Fibroblast of skin of back (primary cell): ENCODE measurements at regions not wholly inside any gene's neighbourhood (a gene's known extent, or its start where the extent isn't known, plus 50 kb on each side); places are given as distances from the start of the nearest gene placed in this dataset.
"Not testable (repeated sequence)": the region's sequence is repeated elsewhere in the genome, so short reads cannot be mapped to it uniquely, and the experiment has no call there.

Experiments used
- DNase-seq: peaks from one replicate; pipeline ENCODE4 v3.0.0-alpha.2; 2013

DNA sequence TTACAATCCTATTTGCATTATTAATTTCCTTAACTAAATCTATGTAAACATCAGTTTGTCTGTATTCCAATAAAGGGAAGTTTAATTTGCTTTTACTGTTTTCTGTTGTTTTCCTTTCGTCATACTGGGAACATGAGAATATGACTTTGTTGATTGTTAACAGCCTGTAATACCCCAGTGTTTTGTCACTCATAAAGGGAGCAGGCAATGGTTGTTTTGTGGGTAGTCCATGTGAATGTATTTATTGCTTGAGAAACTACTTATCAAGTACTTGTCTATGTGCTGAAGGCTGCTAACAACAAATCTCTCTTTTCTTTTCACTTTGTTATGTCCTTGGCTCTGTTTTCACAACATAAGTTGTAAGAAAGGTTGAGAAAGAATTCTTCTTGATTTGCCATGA lies 1070.2 kb upstream of the ACO1 start:
- no peak for DNase-seq

DNA sequence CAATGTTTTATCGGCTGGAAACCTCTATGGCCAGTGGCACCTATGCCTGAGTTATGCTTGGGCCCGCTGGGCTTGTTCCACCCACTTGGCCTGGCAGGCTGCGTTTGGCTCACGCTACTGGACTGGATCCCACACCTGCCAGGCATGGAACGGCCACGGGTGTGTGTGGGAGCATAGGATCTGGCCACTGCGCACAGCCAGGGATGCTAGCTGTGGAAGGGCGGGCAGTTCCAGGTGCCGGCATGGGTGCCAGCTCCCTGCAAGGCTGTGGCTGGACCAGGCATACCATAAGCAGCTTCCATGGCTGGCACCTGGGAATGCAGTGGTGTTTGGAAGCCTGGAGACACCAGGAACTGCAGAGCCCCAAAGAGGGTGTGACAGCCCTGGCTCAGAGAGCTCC lies 1063.9 kb upstream of the ACO1 start:
- no peak for DNase-seq

DNA sequence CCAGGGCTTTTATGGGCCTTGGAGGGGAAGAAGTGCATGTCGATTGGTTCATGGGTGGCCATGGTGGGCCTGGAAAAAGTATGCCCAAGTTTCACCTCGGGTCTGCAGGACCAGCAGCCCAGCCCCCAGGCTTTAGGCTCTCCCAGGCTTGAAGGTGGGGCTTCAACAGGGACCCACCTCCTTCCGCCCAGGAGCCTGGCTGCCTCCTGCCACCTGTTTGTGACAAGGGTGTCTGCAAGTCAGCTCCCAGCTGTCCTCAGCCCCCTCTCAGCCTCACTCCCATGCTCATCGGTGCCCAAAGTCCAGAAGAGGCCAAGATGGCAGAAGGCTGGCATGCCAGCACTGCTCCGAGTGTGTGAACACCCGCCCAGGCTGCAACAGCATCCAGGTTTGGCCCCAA lies 1063.2 kb upstream of the ACO1 start:
- DNase-seq = no peak

DNA sequence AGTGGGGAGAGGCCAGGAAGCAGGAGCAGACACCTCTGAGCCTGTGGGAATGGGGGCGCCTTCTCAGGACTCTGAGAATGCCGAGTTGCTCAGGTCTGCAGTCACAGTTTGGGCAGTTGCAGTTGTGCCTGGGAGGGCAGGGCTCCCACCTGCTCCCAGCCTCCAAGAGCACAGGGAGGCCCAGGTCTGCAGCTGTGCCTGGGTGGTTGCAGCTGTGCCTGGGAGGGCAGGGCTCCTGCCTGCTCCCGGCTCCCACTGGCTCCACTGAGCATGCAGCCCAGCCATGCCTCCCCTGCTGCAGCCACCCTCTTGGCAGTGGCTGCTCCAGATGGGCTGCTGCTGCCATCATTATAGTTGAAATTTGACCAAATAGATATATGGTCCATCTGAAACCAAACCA lies 1062.8 kb upstream of the ACO1 start:
- DNase-seq = no peak

DNA sequence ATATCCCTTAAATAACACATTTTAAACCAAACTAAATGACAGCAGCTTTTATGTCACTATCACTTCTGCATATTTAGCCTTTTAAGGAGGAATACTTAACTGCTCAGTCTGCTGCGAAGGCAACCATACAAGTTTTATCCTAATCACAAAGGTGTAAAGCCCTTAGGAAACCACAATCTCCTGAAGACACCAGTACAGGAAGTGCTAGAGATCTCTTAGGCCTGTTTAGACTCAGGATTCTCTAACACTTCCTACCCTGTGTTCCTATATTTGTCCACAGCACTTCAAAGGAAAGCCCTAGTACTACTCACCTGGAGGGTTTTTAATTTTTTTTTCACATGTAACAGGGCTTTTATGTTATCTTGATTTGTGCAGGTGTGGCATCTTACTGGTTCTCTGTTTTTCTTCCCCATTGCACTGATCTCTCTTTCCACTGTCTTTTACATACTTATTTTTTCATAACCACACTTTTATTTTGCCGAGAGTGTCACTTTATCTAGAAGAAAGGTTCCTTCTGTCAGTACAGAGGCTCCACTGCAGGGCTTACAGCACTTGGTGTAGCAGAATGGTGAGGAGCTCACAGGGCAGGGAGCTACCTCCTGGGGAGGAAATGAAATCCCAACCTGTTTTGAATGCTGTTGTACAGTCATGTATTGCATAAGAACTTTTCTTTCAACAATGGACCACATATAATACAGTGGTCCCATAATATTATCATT lies 1060.6 kb upstream of the ACO1 start:
- no peak for DNase-seq

DNA sequence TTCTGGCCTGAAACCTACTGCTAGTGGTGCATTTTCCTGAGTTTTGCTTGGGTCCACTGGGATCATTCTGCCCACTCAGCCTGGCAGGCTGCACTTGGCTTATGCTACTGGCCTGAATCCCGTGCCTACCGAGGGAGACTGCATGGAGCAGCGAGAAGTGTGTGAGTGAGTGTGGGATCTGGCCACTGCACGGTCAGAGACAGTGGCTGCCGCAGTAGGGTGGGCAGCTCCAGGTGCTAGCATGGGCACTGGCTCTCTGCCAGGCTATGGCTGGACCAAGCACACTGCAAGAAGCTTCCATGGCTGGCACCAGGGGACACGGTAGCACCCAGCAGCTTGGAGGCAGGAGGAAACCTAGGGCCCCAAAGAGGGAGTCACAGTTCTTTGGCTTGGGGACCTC lies 1058.7 kb upstream of the ACO1 start:
- DNase-seq = no peak

DNA sequence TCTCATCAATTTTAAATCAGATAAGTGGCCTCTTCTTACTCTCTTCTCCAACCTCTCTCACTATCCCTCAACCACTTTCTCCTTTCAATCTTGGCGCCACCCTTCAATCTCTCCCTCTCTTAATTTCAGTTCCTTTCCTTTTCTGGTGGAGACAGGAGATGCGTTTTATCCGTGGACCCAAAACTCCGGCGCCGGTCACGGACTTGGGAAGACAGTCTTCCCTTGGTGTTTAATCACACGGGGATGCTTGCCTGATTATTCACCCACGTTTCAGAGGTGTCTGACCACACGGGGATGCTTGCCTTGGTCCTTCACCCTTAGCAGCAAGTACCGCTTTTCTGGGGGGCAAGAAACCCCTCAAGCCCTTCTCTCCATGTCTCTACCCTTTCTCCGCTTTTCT lies 1057.6 kb upstream of the ACO1 start:
- DNase-seq = not testable (repeated sequence)

DNA sequence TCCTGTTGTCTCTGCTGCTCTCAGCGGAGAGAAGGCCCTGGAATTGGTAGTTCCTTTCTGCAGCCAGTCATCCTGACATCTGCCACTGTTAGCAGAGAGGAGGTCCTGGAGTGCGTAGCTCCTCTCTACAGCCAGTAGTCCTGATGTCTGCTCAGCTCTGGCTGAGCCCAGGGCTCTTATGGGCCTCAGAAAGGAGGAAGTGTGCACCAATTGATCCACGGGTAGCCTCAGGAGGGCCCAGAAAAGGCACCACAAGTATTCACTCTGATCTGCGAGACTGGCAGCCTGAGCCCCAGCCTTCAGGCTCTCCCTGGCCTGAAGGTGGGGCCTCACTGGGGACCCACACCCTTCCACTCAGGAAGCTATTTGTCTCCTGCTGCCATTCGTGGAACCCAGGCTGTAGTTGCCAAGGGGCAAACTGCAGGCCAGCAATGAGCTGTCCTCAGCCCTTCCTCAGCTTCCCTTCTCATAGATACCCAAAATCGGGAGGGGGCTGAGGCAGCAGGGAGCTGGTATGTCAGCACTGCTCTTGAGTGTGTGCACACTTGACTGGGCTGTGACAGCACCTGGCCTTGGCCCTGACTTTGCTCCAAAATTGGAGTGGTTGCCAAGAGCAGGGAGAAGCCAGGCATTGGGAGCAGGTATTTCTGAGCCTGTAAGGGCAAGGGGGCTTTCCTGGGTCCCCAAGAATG lies 1049.5 kb upstream of the ACO1 start:
- no peak for DNase-seq

DNA sequence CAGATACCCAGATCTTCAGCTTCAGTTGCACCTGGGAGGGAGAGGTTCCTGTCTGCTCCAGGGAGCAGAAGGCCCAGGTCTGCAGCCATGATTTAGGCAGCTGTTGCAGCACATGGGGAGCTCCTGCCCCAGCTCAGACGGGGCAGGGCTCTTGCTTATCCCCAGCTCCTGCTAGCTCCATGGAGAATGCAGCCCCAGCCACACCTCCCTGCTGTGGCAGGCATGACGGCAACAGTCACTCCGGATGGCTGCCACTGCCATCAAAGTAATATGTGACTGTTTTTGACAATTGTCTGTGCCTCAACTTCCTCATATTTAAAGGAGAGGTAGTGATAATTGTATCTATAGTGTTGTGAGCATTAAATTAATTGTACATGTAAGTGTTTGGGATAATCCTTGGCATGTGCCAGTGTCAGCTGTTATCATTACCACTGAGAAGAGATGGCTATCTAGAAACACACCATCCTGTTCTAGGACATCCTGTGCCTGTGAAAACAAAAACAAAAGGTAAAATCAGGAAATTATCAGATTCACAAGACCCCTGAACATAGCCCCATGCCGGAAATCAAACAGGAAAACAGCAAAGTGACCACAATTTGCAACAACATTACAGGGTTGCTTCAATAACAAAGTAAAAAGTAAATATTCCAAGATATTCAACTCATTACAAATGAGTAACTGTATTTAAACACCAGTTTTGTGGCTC lies 1048.8 kb upstream of the ACO1 start:
- DNase-seq = no peak

DNA sequence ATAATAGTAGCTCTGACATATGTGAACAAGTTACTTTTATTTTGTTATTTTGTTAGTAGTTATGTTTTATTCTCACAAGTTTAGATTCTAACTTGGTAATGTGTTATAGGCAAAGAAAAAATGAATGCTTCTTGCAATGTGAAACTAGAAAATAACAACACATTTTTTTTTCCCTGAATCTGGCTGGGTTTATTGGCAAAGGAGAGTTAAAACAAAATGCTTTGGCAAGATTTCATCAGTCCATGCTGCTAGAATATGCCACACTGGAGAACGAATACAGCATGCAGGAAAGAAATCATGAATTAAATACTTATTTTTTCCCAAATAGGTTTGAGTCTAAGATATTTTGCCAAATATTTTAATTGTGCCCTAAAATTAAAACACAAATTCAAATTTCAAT lies 1048.1 kb upstream of the ACO1 start:
- DNase-seq = no peak

DNA sequence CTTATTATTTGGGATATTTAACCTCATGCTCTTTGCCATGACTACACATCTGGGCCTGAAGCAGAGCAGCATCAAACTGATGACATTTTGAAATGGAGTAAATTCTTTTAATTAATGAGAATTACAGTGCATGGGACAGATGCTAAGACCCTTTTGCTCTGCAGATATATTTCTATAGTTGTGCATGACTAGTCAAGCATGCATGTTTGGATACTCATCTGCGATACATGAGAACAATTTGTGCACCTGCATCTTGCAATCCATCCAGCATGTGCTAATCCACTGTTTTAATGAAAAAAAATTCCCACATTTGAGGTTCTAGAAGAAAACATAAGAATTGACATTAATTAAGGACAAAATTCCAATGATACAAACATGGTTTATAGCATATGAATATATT lies 1047.6 kb upstream of the ACO1 start:
- DNase-seq = no peak

DNA sequence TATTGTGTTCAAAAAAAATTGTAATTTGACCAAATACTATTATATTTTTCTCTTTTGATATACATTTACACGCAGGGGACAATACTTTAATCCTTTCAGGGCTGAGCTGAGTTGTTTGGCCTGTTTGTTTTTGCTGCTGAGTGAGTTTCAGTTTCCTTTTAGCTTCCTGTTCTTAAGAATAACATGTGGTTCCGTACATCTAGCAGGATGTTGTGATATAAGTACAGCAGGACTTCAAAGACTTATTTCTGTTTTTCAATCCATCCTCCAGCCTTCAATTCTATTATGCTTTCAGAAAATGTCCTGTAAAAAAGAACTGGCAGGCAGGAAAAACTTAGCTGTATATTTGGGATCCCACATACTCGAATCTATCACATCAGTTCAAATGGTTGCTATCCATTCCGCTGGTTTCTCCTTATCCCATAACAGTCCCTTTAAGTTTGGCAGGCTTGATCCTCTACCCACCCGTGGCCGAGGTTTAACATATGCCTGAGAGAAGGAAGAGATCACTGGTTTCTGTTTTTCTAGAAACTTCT lies 1037.3 kb upstream of the ACO1 start:
- DNase-seq = peak; percentile 42

DNA sequence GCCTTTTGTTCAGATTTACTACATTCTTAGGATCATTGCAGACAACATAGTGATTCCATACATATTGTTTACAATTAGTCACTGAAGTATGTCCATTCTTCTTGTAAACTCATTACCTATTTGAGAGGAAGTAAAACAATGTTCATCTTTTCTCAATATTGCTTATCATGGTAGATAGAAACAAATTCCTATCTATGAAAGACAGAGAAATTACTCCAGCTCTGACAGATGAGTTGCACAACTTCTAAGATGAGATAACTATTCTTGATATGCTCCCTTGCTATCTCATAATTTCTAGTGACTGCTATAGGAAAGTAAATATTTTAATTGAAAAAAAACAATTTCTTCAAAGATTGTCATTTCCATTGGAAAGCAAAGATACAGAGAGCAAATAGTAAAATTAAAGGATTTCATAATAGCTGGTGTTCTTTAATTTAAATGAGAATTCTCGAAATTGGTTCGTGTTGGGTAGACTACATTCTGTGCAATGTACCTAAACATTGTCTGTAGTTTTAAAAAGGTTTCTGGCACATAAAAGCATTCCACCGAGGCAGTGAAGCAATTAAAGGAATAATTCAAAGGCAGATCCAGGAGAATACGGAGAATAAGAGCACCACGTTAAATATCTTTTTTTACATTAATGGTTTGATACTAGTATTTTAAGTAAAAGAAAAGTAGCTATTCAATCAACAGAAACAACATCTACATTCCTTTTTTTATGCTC lies 1029.1 kb upstream of the ACO1 start:
- no peak for DNase-seq

DNA sequence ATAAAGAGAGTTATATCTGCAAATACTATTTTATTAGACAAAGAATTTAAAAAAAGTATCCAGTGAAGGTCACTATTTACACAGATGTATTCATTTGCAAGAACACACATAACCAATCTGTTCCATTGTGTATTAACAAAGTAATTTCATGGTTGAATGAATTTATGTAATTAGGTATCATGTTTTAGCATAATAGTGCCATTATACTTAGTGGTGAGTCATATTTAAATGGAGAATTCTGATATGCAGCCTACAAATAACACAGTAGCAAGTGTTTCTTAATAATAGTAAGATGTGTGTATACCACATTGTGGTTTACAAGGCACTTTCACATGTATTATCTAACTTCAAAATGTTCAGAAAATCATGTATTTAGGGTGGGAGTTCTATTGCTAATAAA lies 1028.5 kb upstream of the ACO1 start:
- DNase-seq = no peak

DNA sequence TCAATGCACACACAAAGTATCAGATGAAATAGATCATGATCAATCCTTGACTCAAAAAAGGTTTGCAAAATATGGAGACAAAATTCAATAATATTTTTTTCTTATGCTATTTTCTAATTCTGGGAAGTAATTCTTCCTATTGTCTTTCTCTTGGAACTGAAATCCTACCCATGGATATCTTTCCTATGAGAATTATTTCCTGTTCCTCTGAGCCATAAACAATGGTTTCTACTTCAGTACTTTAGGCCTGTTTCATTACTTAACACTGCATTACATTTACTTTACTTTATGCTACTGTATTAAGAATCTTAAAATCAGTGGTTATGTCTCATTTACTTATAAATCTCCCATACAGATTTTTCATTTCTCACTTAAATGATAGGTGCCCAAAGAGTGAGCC lies 1025.4 kb upstream of the ACO1 start:
- DNase-seq = no peak

DNA sequence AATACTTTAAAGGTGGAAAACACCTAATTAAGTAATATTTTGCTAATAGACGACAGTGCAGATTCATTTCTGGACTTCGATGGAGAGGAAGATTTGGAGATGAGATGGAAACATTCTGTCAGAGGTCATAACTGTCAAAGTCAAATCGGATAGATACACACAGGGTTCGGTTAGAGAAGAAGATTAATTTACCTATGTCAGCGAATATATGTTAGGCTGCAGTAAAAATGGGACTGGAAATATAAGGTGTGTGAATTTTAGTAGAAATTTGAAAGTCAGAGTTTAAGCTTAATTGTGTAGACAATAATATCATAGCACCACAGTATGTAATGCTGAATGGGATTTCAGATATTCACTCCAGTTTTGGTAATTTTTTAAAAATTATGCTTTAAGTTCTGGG lies 1020.3 kb upstream of the ACO1 start:
- no peak for DNase-seq

DNA sequence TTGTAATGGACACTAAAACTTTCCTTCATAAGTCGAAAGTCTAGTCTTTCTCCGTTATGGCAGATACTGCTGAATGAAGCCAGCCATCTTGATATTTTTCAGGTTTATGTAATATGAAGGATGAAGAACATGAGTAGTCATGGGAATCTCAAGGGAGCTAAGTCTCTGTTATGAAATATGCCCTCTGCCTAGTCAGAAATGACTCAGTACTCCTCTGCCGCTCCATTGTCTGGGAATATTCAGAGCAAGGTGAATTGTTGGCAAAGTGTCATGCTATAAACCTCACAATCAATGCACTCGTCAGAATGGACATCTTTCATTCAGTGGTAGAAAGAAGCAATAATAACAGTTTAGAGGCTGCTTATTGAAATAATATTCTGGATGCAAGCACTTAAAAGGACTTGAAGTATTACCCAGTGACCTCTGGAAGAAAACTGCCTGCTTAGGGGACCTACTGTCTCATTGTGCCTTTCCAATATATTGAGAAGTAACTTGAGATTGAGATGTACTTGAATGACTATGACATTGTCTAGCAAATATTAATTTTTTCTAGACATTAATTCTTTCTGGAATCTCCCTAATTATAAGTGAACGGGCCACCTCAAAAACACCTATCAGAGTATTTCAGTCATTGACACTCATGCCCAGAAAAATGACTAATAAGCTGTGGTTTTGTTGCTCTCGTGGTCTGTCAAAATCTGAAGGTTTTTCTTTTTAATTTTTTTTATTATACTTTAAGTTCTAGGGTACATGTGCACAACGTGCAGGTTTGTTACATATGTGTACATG lies 1011.5 kb upstream of the ACO1 start:
- no peak for DNase-seq

DNA sequence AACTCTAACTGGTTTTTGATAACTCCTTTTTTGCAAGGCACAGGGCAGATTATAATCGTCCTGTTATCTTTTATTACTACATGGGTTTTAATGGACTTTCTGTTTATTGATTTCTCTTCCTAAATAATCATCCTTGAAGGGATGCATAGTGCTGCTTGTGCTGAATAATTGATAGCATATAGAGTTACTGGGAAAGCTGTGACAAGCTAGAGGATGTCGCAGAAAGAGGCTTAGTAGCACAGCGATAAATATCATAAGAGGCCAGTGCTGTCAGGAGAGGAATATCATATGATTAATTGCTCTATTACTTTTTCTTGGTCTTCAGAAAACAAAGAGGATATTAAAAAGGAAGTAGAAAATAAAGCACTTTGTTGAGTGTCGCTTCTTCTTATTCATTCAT lies 1007.1 kb upstream of the ACO1 start:
- DNase-seq = no peak

DNA sequence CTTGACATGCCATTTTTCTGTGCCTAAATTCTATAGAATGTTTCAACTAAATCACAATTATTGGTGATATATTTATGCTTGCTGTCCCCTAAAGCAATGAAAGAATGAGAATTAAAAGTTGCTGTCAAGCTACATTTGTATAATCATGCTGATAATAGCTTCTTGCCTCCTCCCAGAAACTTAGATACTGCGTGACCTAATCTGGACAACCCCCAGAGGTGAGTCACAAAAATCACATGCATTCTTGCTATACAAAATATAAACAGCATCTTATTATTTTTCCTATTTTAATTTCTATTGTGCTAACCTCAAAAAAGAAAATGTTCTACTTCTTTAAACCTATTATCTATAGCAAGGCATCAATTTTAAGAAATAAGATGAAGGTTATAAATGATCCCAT lies 995.8 kb upstream of the ACO1 start:
- no peak for DNase-seq

DNA sequence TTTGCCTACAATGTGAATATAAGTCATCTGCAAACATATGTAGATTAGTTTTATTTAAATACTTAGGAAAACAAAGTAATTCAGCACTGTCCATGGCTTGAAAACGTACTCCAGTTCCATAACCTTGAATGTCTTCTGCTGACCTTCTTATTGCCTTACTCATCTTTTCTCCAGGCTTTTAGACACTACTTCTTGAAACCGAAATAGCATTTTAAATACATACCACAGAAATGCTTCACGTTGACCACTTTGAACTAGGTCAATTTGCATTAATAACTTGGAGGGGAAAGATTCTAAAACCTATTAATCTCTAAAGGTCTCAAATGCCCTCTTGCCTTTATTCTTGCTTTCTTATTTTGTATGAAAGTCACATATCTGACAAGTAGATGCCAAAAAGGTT lies 995.4 kb upstream of the ACO1 start:
- no peak for DNase-seq

DNA sequence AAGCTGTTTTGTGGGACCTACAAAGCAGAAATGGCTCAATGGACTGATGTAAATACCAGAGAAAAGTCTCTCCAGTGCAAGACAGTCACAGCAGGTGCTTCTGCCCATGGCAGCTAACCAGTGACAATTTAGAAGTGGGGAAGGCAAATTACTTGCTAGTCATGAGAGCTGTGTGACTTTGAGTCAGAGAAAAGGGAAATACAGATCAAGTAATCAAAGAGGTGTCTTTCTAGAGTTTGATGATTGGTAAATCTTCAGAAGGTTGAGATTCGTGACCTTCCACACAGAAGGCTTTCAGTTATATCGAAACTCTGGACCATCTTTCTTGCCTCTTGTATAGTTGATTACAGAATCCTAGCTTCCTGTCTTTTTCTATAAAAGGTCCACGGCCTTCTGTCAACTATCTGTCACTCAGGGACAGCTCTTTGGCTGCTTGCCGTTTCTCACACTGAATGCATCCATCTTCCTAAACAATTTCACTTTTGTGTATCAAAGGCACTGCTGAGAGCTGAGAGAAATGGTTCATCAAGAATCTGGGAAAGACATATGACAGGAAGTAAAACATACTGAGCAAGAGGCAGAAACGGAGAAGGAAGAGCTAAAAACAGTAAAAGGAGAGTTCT lies 993.9 kb upstream of the ACO1 start:
- DNase-seq = no peak

DNA sequence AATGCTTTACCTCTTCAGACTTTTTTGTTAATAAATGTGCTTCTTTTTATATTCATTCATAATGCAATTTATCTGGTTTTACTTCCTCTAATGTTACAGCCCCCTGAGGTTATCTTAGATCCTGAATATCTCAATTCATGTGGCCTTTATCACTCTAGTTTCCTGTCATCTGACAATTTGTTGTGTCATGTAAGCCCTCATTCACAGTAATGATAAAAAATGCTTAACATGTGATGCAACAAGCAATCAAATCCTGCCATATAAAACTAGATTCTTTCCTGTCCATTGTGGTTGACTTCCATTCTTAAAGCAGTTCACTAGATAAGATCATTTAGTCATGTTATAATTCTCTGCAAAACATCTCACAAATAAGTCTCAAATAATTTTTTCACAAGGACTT lies 991.2 kb upstream of the ACO1 start:
- DNase-seq = no peak
